ENCODE measurements at regions not wholly inside any gene's neighbourhood (a gene's known extent, or its start where the extent isn't known, plus 50 kb on each side); places are given as distances from the start of the nearest gene placed in this dataset.
"Not testable (repeated sequence)": the region's sequence is repeated elsewhere in the genome, so short reads cannot be mapped to it uniquely, and the experiment has no call there.

DNA sequence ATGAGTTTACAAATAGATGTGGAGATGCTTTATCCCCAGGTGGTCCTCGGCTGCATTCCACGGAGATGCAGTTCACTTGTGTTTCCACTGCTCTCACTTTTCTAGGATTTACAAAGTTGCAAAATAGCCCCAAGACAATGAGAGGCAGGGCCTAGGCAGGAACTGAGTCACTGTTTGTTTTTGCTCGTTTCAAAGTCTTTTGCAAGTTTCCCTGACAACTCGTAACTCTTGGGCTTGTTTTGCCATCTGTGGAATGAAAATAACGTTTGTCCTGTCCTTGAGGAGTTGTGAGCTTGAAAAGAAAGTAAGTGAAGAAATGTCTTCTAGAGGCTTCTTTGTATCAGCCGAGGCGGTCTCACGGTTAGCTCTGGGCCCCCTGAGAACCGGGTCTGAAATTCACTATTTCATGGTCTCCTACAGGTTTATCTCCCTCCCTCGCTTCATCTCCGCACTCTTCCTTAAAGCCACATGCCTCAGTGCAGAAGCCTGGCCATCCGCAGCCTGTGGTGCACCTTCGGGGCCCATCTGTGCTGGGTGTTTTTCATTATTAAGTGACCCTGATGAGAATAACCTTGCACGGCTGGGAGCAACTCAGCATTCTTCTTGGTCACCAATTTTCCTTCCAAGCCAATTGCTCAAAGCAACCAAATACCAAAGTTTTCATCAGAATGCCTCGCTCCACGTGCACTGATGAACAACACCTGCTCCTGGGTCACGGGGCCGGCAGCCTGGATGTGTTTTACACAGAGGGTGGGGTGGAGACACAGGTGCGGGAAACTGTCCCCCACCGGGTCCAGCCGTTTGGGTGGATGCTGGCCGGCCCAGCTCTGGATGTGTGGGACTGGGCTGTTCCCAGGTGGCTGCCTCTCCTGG is 172.4 kb downstream of the LAT start:
- FAIRE-seq, result peak; percentile 69

DNA sequence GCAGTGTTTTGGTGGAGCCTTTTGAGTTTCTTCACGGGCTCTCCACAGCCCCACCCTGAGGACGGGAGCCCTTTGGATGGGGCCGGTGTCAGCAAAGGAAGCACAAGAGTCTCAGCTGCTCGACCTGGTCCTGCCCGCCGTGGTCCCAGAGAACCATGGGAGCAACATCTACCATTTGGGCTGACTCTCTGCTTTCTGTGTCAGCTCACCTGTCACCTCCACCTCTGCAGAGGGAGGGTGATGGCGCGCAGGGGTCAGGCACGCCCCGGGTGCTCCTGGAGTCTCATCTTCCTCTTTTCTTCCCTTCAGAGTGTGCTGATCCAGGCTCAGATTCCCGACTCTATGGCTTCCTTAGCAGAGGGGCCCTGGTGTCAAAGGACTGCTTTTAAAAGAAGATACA is 171.7 kb downstream of the LAT start:
- FAIRE-seq, result no peak

DNA sequence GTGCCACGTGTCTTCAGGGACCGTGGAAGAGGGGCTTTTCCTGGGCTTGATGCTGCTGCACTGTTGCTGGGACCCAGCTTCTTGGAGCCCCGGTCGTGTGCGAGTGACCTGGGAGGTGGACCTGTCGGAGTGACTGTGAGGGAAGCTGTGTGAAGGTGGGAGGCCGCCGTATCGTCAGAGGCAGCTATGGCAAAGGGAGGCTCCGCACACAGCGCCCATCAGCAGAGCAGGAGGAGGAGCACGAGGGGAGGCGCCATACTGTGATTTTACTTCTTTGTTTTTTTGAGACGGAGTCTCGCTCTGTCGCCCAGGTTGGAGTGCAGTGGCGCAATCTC is 171.0 kb downstream of the LAT start:
- not testable (repeated sequence) for FAIRE-seq

DNA sequence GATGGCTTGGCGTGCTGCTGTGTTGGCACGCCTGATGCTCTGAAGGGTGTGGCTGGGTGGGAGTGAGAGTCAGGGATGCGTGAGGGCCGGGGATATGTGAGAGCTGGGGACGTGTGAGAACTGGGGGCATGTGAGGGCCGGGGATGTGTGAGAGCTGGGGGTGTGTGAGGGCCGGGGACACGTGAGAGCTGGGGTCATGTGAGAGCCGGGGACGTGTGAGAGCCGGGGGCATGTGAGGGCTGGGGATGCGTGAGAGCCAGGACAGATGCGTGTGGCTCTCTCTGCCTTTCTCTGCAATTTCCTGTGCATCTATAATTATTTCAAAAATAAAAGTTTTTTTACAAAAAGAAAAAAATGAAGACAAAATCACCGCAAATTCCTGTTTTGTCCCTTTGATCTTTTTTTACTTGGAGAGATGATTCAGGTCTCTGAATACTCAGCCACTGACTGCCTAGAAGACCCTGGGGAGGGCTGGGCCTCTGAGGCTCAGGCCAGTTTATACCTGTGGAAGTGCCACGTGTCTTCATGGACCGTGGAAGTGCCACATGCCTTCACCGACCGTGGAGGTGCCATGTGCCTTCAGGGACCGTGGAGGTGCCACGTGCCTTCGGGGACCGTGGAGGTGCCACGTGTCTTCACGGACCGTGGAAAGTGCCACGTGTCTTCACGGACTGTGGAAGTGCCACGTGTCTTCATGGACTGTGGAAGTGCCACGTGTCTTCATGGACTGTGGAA is 170.4 kb downstream of the LAT start:
- not testable (repeated sequence) for FAIRE-seq

DNA sequence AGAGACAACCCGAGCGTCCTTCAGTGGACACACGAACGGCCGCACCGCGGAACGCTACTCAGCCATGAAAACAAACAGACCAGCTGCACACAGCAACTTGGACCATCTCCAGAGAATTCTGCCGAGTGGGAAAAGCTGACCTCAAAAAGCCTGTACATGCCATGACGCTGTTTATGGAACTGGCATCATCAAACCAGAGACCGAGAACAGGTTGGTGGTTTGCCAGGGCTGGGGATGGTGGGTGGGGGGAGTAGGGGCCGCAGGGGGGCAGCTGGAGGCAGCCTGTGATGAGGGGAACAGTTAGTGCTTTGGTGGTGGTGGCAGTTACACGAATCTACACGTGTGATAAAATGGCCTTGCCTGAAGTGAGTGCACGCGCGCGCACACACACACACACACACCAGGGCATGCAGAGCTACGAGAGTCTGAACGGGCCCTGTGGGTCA is 169.8 kb downstream of the LAT start:
- FAIRE-seq, result no peak

DNA sequence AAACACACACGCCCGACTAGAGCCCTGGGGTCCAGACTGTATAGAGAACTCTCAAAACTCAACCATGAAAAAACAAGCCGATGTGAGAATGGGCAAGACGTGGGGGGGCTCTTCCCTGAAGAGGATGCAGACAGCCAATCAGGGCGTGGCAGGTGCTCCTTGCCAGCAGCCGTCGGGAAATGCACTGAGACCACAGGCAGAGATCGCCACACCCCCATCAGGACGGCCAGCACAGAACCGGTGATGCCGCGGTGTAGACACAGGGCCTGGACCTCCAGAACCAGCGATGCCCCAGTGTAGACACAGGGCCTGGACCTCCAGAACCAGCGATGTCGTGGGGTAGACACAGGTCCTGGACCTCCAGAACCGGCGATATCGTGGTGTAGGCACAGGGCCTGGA is 169.2 kb downstream of the LAT start:
- FAIRE-seq, result no peak

DNA sequence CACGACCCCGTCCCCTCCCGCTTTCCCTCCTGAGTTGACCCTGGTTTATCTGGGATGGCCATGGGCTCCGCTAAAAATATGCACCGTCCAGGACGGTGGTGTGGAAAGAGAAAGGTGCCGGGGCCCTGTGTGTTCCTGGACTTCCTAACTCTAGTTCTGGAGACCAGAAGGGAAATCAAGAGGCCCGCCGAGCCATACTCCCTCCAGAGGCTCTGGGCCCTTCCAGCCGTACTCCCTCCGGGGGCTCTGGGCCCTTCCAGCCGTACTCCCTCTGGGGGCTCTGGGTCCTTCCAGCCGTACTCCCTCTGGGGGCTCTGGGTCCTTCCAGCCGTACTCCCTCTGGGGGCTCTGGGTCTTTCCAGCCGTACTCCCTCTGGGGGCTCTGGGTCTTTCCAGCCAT is 168.5 kb downstream of the LAT start:
- FAIRE-seq, result not testable (repeated sequence)

DNA sequence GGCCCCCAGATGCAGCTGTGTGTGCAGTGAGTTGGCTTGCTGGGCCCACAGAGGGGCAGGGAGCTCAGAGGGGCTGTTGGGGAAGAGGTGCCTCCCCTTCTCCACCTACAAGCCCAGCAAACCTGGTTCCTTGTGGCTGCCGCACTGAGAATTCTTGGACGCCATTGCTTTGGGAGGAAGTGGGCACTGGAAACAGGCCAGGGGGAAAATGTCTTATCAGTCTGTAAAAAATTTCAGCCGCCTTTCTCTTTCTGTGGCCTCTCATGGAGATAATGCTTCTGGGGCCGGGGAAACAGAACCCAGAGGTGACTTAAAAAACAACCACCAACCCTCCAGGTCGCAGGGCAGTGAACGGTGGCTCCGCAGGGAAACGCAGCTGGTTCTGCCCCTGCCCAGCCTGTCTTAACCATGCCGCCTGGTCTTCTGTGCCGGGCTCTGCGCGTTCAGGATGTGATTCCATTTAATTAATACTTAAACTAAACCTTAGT is 167.7 kb downstream of the LAT start:
- not testable (repeated sequence) for FAIRE-seq

DNA sequence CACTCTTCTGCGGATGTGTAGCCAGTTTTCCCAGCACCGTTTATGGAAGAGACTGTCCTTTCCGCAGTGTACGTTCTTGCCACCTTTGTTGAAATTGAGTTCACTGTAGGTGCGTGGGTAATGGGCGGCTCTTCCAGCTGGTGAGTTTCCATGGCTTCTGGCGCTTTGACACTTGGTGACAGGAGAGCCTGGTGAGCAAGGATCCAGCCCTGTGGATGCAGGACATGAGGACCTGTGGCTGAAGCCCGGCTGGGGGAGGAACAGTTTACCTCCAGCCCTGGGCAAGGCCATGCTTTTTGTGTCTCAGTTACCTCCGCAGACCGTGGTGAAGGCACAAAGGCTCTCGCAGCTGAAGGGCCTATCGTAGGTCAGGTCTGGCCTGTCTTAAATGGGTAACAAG is 166.5 kb downstream of the LAT start:
- FAIRE-seq, result no peak

DNA sequence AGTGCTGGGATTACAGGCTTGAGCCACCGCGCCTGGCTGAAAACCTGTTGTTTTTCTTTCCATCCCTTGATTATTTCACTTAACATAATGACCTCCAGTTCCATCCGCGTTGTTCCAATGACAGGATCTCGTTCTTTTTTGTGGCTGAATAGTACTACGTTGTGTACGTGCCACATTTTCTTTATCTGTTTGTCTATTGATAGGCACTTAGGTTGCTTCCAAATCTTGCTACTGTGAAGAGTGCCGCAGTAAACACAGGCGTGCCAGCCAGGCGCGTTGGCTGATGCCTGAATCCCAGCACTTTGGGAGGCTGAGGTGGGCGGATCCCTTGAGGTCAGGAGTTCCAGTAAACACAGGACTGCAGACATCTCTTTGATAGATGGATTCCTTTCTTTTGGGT is 165.1 kb downstream of the LAT start:
- FAIRE-seq, result not testable (repeated sequence)

DNA sequence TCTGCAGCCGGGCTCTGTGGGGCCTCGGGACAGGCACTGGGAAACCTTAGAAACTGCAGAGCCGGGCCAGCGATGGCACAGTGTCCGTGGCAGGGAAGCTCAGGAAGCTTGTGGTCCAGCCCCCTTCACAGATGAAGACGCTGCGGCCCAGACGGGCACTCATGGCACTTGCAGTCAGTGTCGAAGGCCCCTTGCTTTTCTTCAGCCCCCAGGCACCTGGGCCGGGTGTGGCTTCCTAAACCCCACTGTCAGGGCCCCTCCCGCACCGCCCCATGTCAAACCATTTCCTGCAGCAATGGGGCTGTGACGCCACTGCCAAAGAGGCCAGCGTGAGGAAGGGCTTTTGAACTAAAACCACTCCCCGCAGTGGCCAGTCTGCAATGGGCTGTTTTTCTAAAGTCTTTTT is 164.0 kb downstream of the LAT start:
- no peak for FAIRE-seq

DNA sequence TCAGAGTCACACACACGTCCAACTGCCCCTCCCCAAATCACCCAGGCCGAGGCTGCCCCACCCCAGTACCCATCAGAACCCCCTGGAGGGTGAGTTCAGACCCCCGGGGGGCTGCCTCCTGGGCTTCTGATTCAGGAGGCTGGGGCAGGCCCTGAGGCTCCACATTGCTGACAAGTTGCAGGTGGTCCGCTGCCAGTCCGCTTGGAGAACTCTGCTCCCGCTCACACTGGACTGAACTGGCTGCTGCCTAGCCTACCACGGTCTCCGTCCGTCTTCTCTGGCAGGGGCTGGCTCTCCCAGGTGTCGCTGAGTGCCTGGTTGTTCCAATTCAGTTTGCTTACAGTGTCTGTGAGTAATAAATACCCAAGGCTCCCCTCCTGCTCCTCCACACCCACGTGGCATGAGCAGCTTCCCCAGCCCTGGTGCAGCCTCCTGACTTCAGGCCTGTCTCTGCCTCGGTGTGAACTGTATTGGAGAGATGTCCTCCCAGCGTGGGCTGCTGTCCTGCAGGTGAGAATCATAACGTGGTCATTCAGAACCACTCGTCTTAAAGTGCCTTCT is 163.4 kb downstream of the LAT start:
- FAIRE-seq, result no peak

DNA sequence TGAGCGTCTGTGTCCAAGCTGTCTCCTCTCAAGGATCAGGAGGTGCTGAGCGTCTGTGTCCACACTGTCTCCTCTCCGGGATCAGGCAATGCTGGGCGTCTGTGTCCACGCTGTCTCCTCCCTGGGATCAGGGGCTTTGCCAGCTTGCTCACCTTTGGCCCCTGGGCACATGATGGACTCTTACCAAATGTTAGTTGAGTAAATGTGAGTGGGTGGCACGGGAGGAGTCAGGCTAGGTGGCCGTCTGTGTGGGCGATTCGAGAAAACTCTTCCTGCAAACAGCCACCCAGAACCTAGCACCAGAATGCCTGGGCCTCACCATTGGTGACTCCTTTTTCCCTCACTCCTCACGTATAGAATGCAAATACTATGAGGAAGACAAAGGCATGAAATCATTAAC is 162.9 kb downstream of the LAT start:
- not testable (repeated sequence) for FAIRE-seq

DNA sequence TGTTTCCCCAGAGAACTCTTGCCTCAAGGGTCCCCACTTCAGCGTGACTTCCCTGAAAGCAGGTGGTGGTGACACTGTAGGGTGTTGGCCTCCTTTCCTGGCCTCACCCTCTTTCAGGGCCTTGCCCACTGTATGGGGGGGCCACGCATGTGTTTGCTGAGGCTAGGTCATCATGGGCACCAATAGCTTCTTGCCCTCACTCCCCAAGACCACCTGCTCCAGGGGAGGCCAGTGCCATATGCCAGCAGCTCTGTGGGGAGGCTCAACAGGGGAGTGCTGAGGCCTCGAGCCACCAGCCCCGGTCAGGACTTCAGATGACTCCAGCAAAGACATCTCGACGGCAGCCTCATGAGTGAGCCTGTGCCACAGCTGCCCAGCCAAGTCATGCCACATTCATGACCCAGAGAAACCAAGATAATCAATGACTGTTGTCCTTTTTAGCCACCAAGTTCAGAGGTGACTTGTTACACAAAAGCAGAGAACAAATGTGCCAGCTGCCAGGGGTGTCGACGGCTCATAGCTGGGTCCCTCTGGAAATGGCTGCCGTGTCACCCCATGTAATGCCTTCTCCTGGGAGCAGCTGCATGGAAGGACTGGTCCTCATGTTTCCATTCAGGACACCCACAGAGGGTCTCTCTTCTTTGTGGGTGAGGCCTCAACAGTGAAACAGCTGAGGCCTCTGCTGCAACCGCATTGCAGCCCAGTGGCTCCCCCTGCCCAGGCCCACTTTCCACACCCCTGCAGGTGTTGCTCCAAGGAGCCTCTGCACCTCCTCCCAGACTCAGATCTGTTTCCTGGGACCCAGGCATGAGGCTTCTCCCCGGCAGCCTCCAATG is 162.2 kb downstream of the LAT start:
- not testable (repeated sequence) for FAIRE-seq

DNA sequence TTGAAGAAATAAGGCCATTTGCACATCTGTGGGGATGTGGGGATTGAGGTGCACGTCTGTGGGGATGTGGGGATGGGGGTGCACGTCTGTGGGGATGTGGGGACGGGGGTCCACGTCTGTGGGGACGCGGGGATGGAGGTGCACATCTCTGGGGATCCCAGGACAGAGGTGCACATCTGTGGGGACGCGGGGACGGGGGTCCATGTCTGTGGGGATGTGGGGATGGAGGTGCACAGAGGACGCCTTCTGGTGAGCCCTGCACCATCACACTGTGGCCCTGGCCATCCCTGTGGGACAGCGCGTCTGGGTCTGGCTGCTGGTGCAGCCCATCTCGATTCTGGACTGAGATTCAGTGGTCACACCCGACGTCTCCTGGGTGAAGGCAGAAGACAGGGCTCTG is 161.4 kb downstream of the LAT start:
- FAIRE-seq, result no peak

DNA sequence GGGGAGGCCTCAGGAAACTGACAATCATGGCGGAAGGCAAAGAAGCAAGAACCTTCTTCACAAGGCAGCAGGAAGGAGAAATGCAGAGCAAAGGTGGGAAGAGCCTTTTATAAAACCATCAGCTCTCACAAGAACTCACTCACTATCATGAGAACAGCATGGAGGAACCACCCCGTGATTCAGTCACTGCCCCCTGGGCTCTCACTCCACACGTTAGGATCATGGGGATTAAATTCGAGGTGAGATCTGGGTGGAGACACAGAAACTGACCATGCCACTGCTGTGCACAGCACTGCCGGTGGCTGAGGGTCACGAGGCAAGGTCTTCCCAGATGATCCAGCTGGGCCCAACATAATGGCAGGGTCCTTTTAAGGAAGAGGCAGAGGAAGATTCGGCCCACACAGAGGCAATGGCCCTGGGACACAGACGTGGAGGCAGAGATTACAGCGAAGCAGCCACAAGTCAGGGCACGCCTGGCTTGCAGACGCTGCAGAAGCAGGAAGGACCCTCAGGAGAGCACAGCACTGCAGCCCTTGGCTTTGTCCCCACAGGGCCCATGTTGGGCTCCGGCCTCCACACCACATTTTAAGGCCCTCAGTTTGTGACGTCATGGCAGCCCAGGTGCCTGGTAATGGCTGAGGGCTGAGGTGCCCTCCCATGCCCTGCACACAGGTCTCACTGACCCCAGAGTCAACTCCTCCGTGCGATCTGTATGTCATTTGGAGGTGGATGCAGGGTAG is 160.8 kb downstream of the LAT start:
- not testable (repeated sequence) for FAIRE-seq

DNA sequence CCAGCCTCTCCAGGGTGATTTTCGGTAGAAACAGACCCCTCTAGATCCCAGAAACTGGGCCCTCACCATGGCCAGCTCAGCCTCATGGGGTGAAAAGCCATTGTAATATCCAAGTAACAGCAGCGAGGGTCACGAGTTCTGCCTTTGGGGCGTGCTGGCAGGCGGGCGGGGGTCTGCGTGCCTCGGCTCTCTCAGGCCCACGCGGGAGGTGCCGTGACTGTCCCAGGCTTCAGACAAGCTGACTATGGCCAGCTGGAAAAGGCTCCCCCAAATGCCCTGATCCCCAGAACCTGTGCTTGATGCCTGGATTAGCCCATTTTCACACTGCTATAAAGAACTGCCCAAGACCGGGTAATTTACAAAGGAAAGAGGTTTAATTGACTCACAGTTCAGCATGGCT is 160.2 kb downstream of the LAT start:
- not testable (repeated sequence) for FAIRE-seq

DNA sequence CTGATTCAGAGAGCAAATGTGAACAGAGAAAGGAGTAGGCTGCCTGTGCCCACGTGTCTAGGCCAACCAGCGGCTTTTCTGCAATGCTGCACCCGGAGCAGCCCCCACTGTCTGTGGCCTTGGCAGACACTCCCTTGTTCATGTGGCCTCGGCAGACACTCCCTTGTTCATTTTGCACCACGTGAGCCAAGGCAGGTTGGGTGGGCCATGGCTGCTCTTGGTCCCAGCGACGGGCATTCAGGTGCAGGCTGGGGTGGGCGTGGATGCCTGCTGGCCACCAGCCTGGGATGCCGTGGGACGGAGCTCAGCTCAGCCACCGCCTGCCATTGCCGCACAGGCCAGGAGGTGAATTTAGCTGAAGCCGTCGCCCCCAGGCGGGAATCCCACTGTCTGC is 159.8 kb downstream of the LAT start:
- not testable (repeated sequence) for FAIRE-seq

DNA sequence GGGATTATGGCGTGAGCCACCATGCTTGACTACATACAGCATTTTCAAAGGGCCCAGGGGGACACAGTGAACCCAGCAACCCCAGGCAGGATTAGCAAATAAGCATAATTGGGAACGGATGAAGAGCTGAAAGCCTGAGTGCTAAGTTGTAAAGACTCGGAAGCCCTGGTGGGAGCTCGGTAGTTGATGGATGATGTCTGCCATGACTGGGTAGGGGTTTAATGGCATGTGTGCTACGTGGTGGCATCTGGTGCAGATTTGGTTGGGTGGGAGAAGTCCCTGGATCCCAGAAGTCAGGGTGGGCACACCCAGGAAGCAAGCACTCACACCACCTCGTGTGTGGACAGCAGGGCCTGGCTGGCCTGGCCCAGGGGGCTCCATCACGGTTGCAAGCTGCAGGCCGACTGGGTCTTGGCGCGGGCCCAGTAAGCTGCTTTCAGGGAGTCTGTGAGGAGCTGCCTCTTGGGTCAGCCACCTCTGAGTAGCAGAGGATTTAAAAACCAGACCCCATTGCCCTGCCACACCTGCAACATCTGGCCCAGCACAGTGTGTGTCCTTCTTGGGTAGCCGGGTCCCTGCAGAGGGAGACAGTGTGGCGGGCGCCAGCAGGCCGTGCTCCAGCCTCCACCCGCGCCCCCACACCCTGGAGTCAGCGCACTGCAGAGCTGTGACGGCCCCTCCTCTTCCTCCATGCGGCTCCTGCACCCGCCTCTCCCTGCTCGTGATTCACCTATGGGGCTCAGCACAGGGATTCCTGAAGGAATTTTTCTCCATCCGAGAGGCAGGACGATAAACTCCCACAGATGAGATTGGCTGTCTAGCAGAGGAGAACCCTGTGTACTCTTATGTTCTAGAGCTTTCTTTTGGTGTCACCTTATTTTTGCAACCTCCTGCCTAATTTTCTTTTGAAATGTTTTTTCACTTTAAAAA is 159.2 kb downstream of the LAT start:
- not testable (repeated sequence) for FAIRE-seq

DNA sequence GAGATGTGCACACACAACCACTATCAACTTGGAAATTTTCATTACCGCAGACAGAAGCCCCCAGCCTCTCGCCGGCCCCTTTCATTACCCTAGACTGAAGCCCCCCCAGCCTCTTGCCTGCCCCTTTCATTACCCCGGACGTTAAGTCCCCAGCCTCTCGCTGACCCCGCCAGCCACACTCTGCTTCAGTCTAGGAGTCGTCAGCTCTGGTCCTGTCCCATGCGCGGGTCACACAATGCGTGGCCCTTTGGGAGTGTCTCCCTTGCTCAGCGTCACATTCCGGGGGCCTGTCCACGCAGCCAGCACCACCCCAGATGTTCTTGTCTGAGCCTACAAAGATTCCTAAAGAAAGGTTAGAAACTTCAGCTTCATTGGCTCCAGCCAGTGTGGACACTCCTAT is 157.7 kb downstream of the LAT start:
- FAIRE-seq, result not testable (repeated sequence)
